ENCODE measurements at regions not wholly inside any gene's neighbourhood (a gene's known extent, or its start where the extent isn't known, plus 50 kb on each side); places are given as distances from the start of the nearest gene placed in this dataset.

DNA sequence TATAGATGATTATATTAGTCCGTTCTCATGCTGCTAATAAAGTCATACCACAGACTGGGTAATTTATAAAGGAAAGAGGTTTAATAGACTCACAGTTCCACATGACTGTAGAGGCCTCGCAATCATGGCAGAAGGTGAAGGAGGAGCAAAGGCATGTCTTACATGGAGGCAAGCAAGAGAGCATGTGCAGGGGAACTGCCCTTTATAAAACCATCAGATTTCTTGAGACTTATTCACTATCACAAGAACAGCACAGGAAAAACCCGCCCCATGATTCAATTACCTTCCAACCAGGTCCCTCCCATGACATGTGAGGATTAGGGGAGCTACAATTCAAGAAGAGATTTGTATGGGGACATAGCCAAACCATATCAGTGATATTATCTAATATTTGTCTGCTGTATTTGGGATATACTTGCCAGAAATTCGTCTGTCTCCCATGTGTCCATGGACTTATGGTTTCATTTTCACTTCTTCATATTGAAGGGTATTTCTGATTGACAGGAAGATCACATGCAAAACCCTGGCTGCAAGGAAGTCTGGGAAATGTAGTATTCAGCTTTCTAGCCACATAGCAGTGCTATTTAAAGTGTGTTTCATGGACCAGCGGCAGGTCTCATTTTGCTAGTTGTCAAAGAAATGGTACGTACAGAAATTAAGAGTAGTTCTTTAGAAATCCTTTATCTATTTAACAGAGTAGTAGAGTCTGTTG lies 50.5 kb upstream of the PAK5 start:
- Histone ChIP-seq H3K4me1 (no peaks in the 10 kb centered on the region), H3K36me3 (ENCODE audit: insufficient read depth in 1 of 2, low read depth in 1 of 2) (no peaks in the 10 kb centered on the region), H3K27me3 (ENCODE audit: insufficient read depth in 3 of 3, low read length in 2 of 3) (no peaks in the 10 kb centered on the region), H3K9me3 (no peaks in the 10 kb centered on the region), H3K27ac (no peak overlapping the region), H3K4me3 (no peak overlapping the region)
- TF ChIP-seq, protein P1, sequence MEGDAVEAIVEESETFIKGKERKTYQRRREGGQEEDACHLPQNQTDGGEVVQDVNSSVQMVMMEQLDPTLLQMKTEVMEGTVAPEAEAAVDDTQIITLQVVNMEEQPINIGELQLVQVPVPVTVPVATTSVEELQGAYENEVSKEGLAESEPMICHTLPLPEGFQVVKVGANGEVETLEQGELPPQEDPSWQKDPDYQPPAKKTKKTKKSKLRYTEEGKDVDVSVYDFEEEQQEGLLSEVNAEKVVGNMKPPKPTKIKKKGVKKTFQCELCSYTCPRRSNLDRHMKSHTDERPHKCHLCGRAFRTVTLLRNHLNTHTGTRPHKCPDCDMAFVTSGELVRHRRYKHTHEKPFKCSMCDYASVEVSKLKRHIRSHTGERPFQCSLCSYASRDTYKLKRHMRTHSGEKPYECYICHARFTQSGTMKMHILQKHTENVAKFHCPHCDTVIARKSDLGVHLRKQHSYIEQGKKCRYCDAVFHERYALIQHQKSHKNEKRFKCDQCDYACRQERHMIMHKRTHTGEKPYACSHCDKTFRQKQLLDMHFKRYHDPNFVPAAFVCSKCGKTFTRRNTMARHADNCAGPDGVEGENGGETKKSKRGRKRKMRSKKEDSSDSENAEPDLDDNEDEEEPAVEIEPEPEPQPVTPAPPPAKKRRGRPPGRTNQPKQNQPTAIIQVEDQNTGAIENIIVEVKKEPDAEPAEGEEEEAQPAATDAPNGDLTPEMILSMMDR (IDR thresholded peaks at IDR 0.05): no peak
- DNase-seq: no peak
- no peak for ATAC-seq
- intact Hi-C loops (cut with DNase I): no loop called here
- WGBS, 3 donors: 77 to 82% (median 79%) methylated on average over 6 of the region's 6 CpGs

All from psoas muscle (tissue), 7 donors.